Large intestine (tissue), 3 donors: ENCODE measurements at regions not wholly inside any gene's neighbourhood (a gene's known extent, or its start where the extent isn't known, plus 50 kb on each side); places are given as distances from the start of the nearest gene placed in this dataset.

Experiments used
- DNase-seq, 2 donors: peaks; one replicate each; pipeline versions ENCODE4 v3.0.0 to v3.0.0-alpha.2; 2013
- H3K27ac ChIP-seq: one replicate; pipeline ENCODE4 v1.5.1; 2013; ENCODE audit warnings: low read length
- H3K27me3 ChIP-seq: 2 replicates; pipeline ENCODE4 v1.6.1; 2013; ENCODE audit warnings: low read length; ENCODE audit not compliant: control insufficient read depth, insufficient read depth
- H3K36me3 ChIP-seq: 2 replicates; pipeline ENCODE4 v1.6.1; 2013; ENCODE audit warnings: low read length; ENCODE audit not compliant: control insufficient read depth, insufficient read depth
- H3K4me1 ChIP-seq: one replicate; pipeline ENCODE4 v1.6.1; 2013; ENCODE audit warnings: low read length; ENCODE audit not compliant: control insufficient read depth, insufficient read depth
- H3K4me3 ChIP-seq: one replicate; pipeline ENCODE4 v1.5.1; 2013; ENCODE audit warnings: low read length
- H3K9me3 ChIP-seq: one replicate; pipeline ENCODE4 v1.6.1; 2013; ENCODE audit warnings: mild to moderate bottlenecking, low read depth, low read length, moderate library complexity; ENCODE audit not compliant: control insufficient read depth
- WGBS: methylation state at CpG from one replicate; pipeline ENCODE4 v1.1.5; 2013; ENCODE audit warnings: low lambda C conversion rate; ENCODE audit not compliant: insufficient coverage; 5-methylcytosine and 5-hydroxymethylcytosine counted together

- Histone ChIP-seq H3K36me3 (no peaks in the 10 kb centered on the region), H3K4me1 (no peaks in the 10 kb centered on the region), H3K27me3 (no peaks in the 10 kb centered on the region), H3K9me3 (no peaks in the 10 kb centered on the region), H3K27ac (no peak overlapping the region), H3K4me3 (no peak overlapping the region)
- WGBS, result no CpG with 5 or more reads among the region's 7 CpGs
- no peak for DNase-seq
These were observed 90.5 kb upstream of the CDH10 start for GRCh38 chr5:24735284-24735683.

DNA sequence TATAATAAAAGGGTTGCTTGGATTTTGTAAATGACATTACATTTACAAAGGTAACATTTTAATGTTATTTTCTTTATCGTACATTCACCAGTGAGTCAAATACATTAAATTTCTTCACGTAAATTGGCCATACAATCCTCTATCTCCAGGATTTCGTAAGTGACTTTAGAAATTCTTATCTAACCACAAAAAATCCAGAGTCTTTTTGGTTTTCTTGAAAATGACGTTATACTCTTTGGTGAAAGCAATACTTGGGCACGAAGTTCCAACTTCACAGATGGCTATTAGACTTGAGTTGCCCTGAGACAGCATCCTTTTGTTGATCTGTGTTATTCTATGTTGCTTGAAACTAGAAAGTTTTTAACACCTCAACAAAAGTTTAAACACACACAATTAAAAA, 87.4 kb upstream of the CDH10 start:
- no peak overlapping the region for H3K27ac ChIP-seq
- no peaks in the 10 kb centered on the region for H3K27me3 ChIP-seq
- H3K4me1 ChIP-seq, result no peaks in the 10 kb centered on the region
- H3K9me3 ChIP-seq, result no peaks in the 10 kb centered on the region
- no peaks in the 10 kb centered on the region for H3K36me3 ChIP-seq
- 93% methylated on average over 3 of the region's 5 CpGs for WGBS
- no peak overlapping the region for H3K4me3 ChIP-seq
- DNase-seq, result no peak

DNA sequence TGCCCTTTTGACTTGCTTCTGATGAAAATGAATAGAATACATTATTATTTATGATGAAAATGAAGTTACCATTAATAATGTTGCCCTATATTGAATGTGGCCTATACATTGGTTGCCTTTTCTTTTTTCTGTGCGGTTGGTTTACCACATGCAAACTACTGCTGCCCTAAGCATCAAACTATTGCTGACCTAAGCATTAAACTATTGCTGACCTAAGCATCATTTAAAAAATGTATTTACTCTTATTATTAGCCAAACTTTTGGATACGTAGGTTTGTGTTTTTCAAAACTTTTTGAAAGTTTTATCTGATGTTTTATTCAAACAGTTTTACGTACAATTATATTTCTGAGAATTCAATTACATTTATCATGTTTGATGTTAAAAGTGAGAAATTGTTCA, 76.0 kb upstream of the CDH10 start:
- 83% methylated on average over 2 of the region's 3 CpGs for WGBS

GRCh38 chr5:24714746-24715145, 70.0 kb upstream of the CDH10 start:
- Histone ChIP-seq H3K36me3 (no peaks in the 10 kb centered on the region), H3K9me3 (no peaks in the 10 kb centered on the region), H3K4me1 (no peaks in the 10 kb centered on the region), H3K27ac (no peak overlapping the region), H3K27me3 (no peaks in the 10 kb centered on the region), H3K4me3 (no peak overlapping the region)
- WGBS, result 61% methylated on average over 3 of the region's 4 CpGs
- DNase-seq, result no peak

More for the DNA sequence above, 76.0 kb upstream of the CDH10 start:
- Histone ChIP-seq H3K36me3 (no peaks in the 10 kb centered on the region), H3K4me1 (no peaks in the 10 kb centered on the region), H3K27ac (no peak overlapping the region), H3K27me3 (no peaks in the 10 kb centered on the region), H3K4me3 (no peak overlapping the region), H3K9me3 (no peaks in the 10 kb centered on the region)
- no peak for DNase-seq

DNA sequence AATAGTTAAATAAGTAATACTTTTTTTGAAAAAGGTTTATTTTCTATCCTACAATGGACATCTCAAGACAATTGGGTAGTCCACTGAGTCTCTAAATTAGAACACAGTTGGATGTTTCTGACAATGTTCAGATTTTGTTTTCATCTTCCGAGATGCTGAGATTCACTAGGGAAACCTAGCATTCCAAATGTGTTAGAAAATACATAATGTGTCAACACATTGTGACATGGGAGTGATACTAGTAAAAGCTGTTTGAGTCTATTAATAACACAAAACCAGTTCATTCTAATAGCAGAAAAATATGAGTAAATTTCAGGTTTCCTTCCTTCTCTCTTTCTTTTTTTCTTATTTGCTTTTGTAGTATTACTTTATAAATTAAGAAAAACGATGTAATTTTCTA, 68.2 kb upstream of the CDH10 start:
- no peak for DNase-seq
- Histone ChIP-seq H3K9me3 (no peaks in the 10 kb centered on the region), H3K4me1 (no peaks in the 10 kb centered on the region), H3K27ac (no peak overlapping the region), H3K36me3 (no peaks in the 10 kb centered on the region), H3K27me3 (no peaks in the 10 kb centered on the region), H3K4me3 (no peak overlapping the region)
- 38% methylated on average over 1 of the region's 2 CpGs for WGBS

DNA sequence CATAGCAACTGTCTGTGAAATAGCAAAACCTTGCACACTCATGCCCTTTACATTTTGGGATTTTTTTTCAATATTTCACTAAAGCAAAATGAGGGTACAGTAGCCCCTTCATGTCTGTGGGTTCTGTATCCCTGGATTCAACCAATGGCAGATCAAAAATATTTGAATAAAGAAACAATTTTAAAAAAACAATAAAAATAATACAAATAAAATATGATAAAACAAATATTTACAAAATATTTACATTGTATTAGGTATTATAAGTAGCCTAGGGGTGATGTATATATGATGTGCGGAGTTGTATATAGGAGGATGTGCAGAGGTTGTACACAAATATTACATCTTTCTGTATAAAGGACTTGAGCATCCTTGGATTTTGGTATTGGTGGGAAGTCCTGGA, 67.3 kb upstream of the CDH10 start:
- no peak overlapping the region for H3K27ac ChIP-seq
- no peak for DNase-seq
- no peaks in the 10 kb centered on the region for H3K27me3 ChIP-seq
- no peaks in the 10 kb centered on the region for H3K9me3 ChIP-seq
- H3K4me3 ChIP-seq, result no peak overlapping the region
- H3K36me3 ChIP-seq, result no peaks in the 10 kb centered on the region
- WGBS, result 100% methylated on average over 1 of the region's 1 CpG
- H3K4me1 ChIP-seq, result no peaks in the 10 kb centered on the region

GRCh38 chr5:24703934-24704333, 59.2 kb upstream of the CDH10 start:
- no peaks in the 10 kb centered on the region for H3K9me3 ChIP-seq
- H3K4me3 ChIP-seq, result no peak overlapping the region
- H3K36me3 ChIP-seq, result no peaks in the 10 kb centered on the region
- no peak for DNase-seq
- no peaks in the 10 kb centered on the region for H3K27me3 ChIP-seq
- no peak overlapping the region for H3K27ac ChIP-seq
- no peaks in the 10 kb centered on the region for H3K4me1 ChIP-seq
